ENCODE measurements at regions not wholly inside any gene's neighbourhood (a gene's known extent, or its start where the extent isn't known, plus 50 kb on each side); places are given as distances from the start of the nearest gene placed in this dataset.
"Not testable (repeated sequence)": the region's sequence is repeated elsewhere in the genome, so short reads cannot be mapped to it uniquely, and the experiment has no call there.

DNA sequence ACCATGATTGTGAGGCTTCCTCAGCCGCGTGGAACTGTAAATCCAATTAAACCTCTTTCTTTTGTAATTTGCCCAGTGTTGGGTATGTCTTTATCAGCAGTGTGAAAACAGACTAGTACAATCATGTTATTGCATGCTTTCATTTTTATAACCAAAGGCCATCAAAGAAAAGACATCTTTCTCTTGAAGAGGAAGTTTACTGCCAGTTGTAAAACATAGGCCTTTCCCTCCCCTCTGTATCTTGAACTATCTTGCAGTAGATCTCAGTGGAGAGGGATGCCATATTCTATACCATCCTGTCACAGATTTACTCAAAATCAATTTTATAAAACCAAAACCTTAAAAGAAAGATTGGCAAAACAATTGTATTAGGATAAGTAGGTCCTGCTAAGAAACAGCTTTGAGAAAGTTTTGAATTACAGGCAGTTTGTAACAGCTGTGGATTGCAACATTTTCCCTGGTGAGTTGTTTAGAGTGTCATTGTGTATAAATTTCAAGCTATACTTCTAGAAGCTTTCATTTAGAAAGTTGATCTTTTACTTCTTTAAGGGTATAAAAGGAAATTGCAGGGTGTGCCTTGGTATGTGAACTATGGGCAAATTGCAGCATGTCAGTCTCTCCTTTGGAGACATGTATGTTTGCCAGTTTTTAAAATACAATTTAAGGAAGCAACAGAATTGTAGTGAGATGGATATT is 128.0 kb downstream of the ATP23 start:
- no peak for DNase-seq

- DNase-seq = no peak
Measured at GRCh38 chr12:58071994-58072393, 130.6 kb downstream of the ATP23 start.

GRCh38 chr12:58074259-58074658 is 132.9 kb downstream of the ATP23 start:
- DNase-seq = no peak

- no peak for DNase-seq
Measured at GRCh38 chr12:58079806-58080205, 138.4 kb downstream of the ATP23 start.

GRCh38 chr12:58081488-58081887 is 140.1 kb downstream of the ATP23 start:
- DNase-seq = no peak

GRCh38 chr12:58082996-58083395 is 141.6 kb downstream of the ATP23 start:
- DNase-seq = no peak

DNA sequence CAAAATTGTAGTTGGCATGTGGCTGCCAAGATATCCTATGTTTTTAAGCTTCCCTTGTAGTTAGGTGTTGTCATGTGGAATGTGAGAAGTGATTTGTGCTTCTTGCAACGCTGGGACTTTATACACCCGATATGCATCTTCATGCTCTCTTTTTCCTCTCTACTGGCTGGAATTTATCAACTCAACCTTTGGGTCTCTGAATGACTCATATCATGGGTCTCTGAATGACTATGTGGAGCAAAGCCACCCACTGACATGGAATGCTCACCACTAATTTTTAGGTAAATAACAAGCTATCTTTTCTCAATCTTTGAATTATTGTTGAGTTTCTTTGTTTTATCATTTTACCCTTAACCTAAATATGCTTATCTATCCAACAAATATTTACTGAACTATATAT is 144.6 kb downstream of the ATP23 start:
- DNase-seq = no peak

- no peak for DNase-seq
Measured at GRCh38 chr12:58086930-58087329, 145.6 kb downstream of the ATP23 start.

- no peak for DNase-seq
Measured at GRCh38 chr12:58087423-58088127, 146.2 kb downstream of the ATP23 start.

GRCh38 chr12:58089588-58089987 is 148.2 kb downstream of the ATP23 start:
- no peak for DNase-seq

DNA sequence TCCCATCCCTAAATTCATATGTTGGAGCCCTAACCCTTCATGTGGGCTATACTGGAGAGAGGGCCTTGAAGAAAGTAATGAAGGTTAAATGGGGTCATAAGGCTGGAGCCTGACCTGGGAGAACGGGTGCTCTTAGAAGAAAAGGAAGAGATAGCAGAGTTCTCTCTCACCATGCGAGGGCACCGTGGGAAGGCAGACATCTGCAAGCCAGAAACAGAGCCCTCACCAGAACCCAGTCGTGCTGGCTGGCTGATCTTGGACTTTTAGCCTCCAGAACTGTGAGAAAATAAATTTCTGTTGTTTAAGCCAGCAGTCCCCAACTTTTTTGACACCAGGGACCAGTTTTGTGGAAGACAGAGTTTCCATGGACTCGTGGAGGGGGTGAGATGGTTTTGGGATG is 149.3 kb downstream of the ATP23 start:
- no peak for DNase-seq

GRCh38 chr12:58095002-58095401 is 153.6 kb downstream of the ATP23 start:
- no peak for DNase-seq

DNA sequence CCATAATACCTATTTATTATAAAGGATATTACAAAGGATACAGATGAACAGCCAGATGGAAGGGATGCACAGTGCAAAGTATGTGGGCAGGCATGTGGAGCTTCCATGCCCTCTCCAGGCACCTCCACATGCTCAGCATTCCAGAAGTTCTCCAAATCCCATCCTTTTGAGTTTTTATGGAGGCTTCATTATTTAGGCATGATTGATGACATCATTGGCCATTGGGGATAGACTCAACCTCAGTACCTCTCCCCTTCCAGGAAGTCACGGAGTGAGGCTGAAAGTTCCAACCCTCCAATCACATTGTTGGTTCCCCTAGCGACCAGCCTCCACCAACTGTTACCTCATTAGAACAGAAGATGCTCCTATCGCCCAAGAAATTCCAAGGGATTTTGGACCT is 156.4 kb downstream of the ATP23 start:
- no peak for DNase-seq

GRCh38 chr12:58099476-58099875 is 158.1 kb downstream of the ATP23 start:
- no peak for DNase-seq

DNA sequence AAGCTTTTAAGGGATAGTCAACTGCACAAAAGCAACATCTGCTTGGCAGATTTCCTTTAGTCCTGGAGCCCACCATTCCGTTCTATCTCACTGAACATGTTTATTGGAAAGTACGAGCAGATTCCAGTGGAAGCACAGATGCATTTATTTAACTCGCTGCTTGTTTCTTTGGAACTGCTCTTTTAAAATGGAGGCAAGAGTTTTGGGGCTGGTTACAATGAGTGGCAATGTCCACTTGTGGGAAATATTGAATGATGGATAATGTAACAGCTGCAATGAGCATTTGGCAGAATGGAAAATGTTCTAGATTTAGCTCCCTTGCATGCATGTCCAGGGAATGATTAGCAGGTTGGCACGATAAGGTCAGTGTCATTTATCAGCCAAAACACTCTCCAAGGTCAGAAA is 163.0 kb downstream of the ATP23 start:
- no peak for DNase-seq

GRCh38 chr12:58105225-58106119 is 164.1 kb downstream of the ATP23 start:
- DNase-seq = no peak

DNA sequence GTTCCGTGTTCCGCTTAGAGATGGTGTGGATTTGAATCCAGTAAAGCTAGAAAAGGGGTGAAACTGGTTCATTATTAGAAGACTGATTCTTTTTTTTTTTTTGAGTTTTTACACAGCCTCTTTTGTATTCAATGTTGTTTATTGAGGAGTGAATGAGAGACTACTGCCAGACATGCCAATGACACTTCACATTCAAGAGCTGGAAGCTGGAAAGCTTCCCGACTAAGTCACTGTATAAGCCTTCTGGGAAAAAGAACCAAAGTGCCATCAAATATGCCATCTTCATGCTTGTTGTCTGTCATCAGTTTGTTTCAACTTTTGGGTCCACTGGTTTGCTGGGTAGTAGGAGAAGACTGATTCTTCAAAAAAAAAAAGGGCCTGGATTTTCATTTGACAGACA is 164.8 kb downstream of the ATP23 start:
- DNase-seq = no peak

- DNase-seq = no peak
Measured at GRCh38 chr12:58117201-58117600, 175.8 kb downstream of the ATP23 start.

DNA sequence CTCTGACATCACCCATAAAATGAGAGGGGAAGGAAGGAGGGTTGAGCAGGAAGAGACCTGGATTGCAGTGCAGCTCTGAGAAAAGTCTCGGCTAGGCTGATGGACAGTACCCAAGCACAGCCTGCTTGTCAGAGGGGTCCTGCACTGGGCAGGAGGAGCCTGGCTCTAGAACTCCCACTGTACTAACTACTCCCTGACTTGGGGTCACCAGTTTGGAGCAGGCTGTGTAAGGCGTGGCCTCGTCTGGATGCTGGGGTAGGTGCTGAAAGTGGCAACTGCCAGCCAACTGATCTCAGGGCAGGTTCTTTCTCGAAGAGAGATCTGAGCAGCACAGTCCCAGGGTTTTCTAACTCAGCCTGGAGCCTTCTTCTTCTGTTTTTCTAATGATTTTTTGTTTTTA is 176.3 kb downstream of the ATP23 start:
- no peak for DNase-seq

- DNase-seq = not testable (repeated sequence)
Measured at GRCh38 chr12:58125761-58126160, 184.4 kb downstream of the ATP23 start.

GRCh38 chr12:58131986-58132755 is 190.8 kb downstream of the ATP23 start:
- no peak for DNase-seq

DNA sequence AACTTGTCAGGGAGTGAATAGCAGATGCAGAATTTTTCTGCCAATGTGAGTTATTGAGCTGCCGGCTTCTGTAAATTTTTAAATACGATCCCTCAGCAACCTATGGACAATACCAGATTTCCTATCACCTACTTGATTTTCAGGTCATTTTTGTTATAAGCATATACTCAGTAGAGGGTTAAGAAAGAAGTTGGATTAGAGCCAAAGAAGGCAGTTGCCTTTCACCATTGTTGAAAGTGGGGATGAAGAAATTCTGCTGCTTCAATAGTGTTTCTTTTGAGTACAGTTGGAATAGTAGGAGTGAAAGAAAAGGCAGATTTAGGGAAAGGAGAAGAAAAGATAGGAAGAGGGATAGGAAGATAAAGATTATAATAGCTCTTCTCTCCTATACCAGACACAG is 197.1 kb downstream of the ATP23 start:
- no peak for DNase-seq

DNA sequence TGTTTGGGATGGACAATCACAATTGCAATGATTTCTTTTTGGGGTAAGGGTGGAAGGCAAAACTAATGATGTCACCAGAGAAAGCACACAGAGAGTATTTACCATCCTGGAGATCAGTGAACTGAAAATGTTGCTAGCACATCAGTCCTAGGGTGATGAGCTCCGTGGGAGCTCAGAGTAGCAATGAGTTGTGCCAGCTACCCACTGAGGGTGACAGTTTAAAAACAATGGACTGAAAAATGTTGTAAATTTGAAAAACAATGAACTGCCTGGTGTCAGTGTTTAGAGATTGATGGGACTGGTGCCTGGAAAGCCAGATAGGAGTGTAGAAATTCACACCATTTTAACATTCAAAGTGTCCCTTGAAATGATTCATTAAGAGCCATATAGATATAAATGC is 198.5 kb downstream of the ATP23 start:
- no peak for DNase-seq

All from suppressor macrophage treated with lipopolysaccharide for 4 hours (primary cell).